Heart left ventricle (tissue), 13 donors: ENCODE measurements at regions not wholly inside any gene's neighbourhood (a gene's known extent, or its start where the extent isn't known, plus 50 kb on each side); places are given as distances from the start of the nearest gene placed in this dataset.

Experiments used
- POLR2A ChIP-seq, 2 donors: fragments of 450-650 bp; IDR thresholded peaks; one replicate each; pipeline ENCODE4 v1.6.1; 2017; ENCODE audit warnings: antibody characterized with exemption in 2 of 2, mild to moderate bottlenecking in 2 of 2, moderate library complexity in 2 of 2
- TF ChIP-seq, protein P1 (sequence below), 12 donors: fragments of 200-600 bp; sonication (generic) in 4 of 12; IDR thresholded peaks; one replicate each; pipeline versions ENCODE4 v1.5.0 to v1.8.0; 2018 to 2022; ENCODE audit warnings: antibody characterized with exemption in 12 of 12, mild to moderate bottlenecking in 5 of 12
- donor health status: ischemic (EF 13 %, LVEDD 7.1; RV severe dilation, severe dysfunction).
- donor health status: DM: no; HTN: yes; CAD: no.
- donor health status: DM: no; HTN: no; CAD: no.
- donor health status: ischemic (EF 25% LVEDD 6.9; RV normal size, moderate dysfunction).
- donor health status: ischemic (EF 25% LVEDD 5.7; RV mildly dilated, moderate dysfunction).
- donor health status: ischemic (EF 35%, LVEDD 5.7; RV mildly dilated, moderate dysfunction).
- donor health status: nonischemic (EF 11% LVEDD 7.7; RV severe dilation, severe dysfunction).
- donor health status: DM: yes; HTN: yes; CAD: no.
- donor health status: PGD.
- donor health status: ischemic (EF 29% LVEDD 5.4; RV normal size, mild dysfunction).
- donor health status: nonischemic (EF 23%, LVEDD 6.1; RV moderate dilation, normal function).

DNA sequence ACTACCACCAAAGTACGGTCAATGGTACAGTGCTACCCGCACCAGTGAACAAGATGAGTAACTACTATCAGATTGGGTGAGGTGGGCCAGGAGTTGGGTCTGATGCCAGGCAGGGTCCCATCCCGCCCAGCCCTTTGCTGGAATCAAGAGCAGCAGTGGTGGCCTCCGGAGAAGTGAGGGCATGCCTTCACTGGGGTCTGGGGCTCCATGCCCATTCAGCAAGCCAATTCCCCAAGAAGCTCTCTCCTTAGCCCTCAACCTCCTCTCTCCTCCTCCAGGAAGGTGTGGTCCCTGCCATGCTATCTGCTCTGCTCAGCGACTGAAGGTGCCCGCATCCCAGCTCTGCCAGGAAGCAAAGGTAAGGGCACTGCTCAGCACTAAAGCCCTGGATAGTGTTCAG, 62.7 kb upstream of the CPLX2 start:
- TF ChIP-seq, protein P1, sequence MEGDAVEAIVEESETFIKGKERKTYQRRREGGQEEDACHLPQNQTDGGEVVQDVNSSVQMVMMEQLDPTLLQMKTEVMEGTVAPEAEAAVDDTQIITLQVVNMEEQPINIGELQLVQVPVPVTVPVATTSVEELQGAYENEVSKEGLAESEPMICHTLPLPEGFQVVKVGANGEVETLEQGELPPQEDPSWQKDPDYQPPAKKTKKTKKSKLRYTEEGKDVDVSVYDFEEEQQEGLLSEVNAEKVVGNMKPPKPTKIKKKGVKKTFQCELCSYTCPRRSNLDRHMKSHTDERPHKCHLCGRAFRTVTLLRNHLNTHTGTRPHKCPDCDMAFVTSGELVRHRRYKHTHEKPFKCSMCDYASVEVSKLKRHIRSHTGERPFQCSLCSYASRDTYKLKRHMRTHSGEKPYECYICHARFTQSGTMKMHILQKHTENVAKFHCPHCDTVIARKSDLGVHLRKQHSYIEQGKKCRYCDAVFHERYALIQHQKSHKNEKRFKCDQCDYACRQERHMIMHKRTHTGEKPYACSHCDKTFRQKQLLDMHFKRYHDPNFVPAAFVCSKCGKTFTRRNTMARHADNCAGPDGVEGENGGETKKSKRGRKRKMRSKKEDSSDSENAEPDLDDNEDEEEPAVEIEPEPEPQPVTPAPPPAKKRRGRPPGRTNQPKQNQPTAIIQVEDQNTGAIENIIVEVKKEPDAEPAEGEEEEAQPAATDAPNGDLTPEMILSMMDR (IDR thresholded peaks at IDR 0.05) = no peak
- no peak for TF ChIP-seq POLR2A (IDR thresholded peaks at IDR 0.05)
